ENCODE measurements at regions not wholly inside any gene's neighbourhood (a gene's known extent, or its start where the extent isn't known, plus 50 kb on each side); places are given as distances from the start of the nearest gene placed in this dataset.

- TF ChIP-seq EP300 (IDR thresholded peaks at IDR 0.05; ENCODE audit: borderline replicate concordance in 1 of 2, low read depth in 1 of 2, low read length in 1 of 2) (no peak), POLR2AphosphoS5 (IDR thresholded peaks at IDR 0.05; ENCODE audit: low read depth, low read length) (no peak), USF1 (IDR thresholded peaks at IDR 0.05; ENCODE audit: borderline replicate concordance, low read depth) (no peak), REST (IDR thresholded peaks at IDR 0.05; ENCODE audit: low read depth, low read length) (no peak), CTCF (IDR thresholded peaks at IDR 0.05) (no peak), NFIC (IDR thresholded peaks at IDR 0.05; ENCODE audit: borderline replicate concordance) (no peak), MEF2A (IDR thresholded peaks at IDR 0.05; ENCODE audit: borderline replicate concordance, low read depth) (no peak), FOXM1 (IDR thresholded peaks at IDR 0.05; ENCODE audit: low read depth) (no peak), EZH2phosphoT487 (IDR thresholded peaks at IDR 0.05; ENCODE audit: borderline replicate concordance, low read depth) (no peak), CHD2 (IDR thresholded peaks at IDR 0.05; ENCODE audit: low read length, partially characterized antibody) (no peak)
Measured at GRCh38 chr3:166169681-166170080, 332.5 kb upstream of the BCHE start.
